Daoy (cell line): ENCODE measurements at regions not wholly inside any gene's neighbourhood (a gene's known extent, or its start where the extent isn't known, plus 50 kb on each side); places are given as distances from the start of the nearest gene placed in this dataset.
A peak's percentile ranks its signal among the peaks of the same experiment; 100 is the strongest.

Experiments used
- DNase-seq: peaks from one replicate; pipeline ENCODE4 v3.0.0-alpha.2; 2015; ENCODE audit warnings: low read depth

- no peak for DNase-seq
Measured at GRCh38 chr2:65536596-65536995, 104.2 kb upstream of the SPRED2 start.

- no peak for DNase-seq
Measured at GRCh38 chr2:65532937-65533336, 100.5 kb upstream of the SPRED2 start.

- DNase-seq = no peak
Measured at GRCh38 chr2:65532326-65532725, 99.9 kb upstream of the SPRED2 start.

- peak; percentile 12 for DNase-seq
Measured at GRCh38 chr2:65530547-65531320, 98.3 kb upstream of the SPRED2 start.

GRCh38 chr2:65529419-65529818 lies 97.0 kb upstream of the SPRED2 start:
- DNase-seq = no peak

- DNase-seq = no peak
Measured at GRCh38 chr2:65528241-65528574, 95.8 kb upstream of the SPRED2 start.

- DNase-seq = no peak
Measured at GRCh38 chr2:65527451-65528240, 95.2 kb upstream of the SPRED2 start.

GRCh38 chr2:65525616-65526231 lies 93.3 kb upstream of the SPRED2 start:
- no peak for DNase-seq

GRCh38 chr2:65522922-65523321 lies 90.5 kb upstream of the SPRED2 start:
- DNase-seq = no peak

GRCh38 chr2:65518751-65519150 lies 86.4 kb upstream of the SPRED2 start:
- DNase-seq = no peak

GRCh38 chr2:65514555-65515195 lies 82.3 kb upstream of the SPRED2 start:
- DNase-seq = peak; percentile 9

GRCh38 chr2:65512783-65513182 lies 80.4 kb upstream of the SPRED2 start:
- DNase-seq = no peak

- DNase-seq = no peak
Measured at GRCh38 chr2:65511306-65511705, 78.9 kb upstream of the SPRED2 start.

GRCh38 chr2:65508225-65508624 lies 75.8 kb upstream of the SPRED2 start:
- DNase-seq = no peak

GRCh38 chr2:65507102-65508069 lies 75.0 kb upstream of the SPRED2 start:
- no peak for DNase-seq

- no peak for DNase-seq
Measured at GRCh38 chr2:65504814-65505697, 72.7 kb upstream of the SPRED2 start.

GRCh38 chr2:65504201-65504600 lies 71.8 kb upstream of the SPRED2 start:
- no peak for DNase-seq

- DNase-seq = no peak
Measured at GRCh38 chr2:65503746-65504145, 71.3 kb upstream of the SPRED2 start.

- no peak for DNase-seq
Measured at GRCh38 chr2:65501836-65502235, 69.4 kb upstream of the SPRED2 start.

- no peak for DNase-seq
Measured at GRCh38 chr2:65501074-65501473, 68.7 kb upstream of the SPRED2 start.
